ENCODE measurements at regions not wholly inside any gene's neighbourhood (a gene's known extent, or its start where the extent isn't known, plus 50 kb on each side); places are given as distances from the start of the nearest gene placed in this dataset.
"Not testable (repeated sequence)": the region's sequence is repeated elsewhere in the genome, so short reads cannot be mapped to it uniquely, and the experiment has no call there.

- no peak for DNase-seq (ENCODE audit: low read depth)
Measured at GRCh38 chr5:110872200-110872599, 133.4 kb downstream of the SLC25A46 start.

- no peak for DNase-seq (ENCODE audit: low read depth)
Measured at GRCh38 chr5:110872963-110873362, 134.2 kb downstream of the SLC25A46 start.

GRCh38 chr5:110873773-110874437 is 135.1 kb downstream of the SLC25A46 start:
- no peak for DNase-seq (ENCODE audit: low read depth)

GRCh38 chr5:110875115-110875514 is 136.3 kb downstream of the SLC25A46 start:
- not testable (repeated sequence) for DNase-seq (ENCODE audit: low read depth)

- DNase-seq (ENCODE audit: low read depth), result no peak
Measured at GRCh38 chr5:110878115-110878514, 139.3 kb downstream of the SLC25A46 start.

- DNase-seq (ENCODE audit: low read depth), result no peak
Measured at GRCh38 chr5:110879675-110880074, 140.9 kb downstream of the SLC25A46 start.

GRCh38 chr5:110880413-110880812 is 141.6 kb downstream of the SLC25A46 start:
- DNase-seq (ENCODE audit: low read depth), result peak; percentile 92

- DNase-seq (ENCODE audit: low read depth), result peak; percentile 28
Measured at GRCh38 chr5:110884005-110884404, 145.2 kb downstream of the SLC25A46 start.

GRCh38 chr5:110887170-110887569 is 148.4 kb downstream of the SLC25A46 start:
- DNase-seq (ENCODE audit: low read depth), result not testable (repeated sequence)

GRCh38 chr5:110893854-110894483 is 155.2 kb downstream of the SLC25A46 start:
- not testable (repeated sequence) for DNase-seq (ENCODE audit: low read depth)

GRCh38 chr5:110894805-110895204 is 156.0 kb downstream of the SLC25A46 start:
- DNase-seq (ENCODE audit: low read depth), result no peak

GRCh38 chr5:110896901-110897300 is 158.1 kb downstream of the SLC25A46 start:
- DNase-seq (ENCODE audit: low read depth), result peak; percentile 86

GRCh38 chr5:110899566-110900412 is 161.0 kb downstream of the SLC25A46 start:
- DNase-seq (ENCODE audit: low read depth), result no peak

GRCh38 chr5:110900829-110901228 is 162.0 kb downstream of the SLC25A46 start:
- DNase-seq (ENCODE audit: low read depth), result peak; percentile 62

GRCh38 chr5:110903966-110904365 is 165.2 kb downstream of the SLC25A46 start:
- DNase-seq (ENCODE audit: low read depth), result no peak

GRCh38 chr5:110908848-110909247 is 162.7 kb upstream of the TSLP start:
- DNase-seq (ENCODE audit: low read depth), result no peak

- no peak for DNase-seq (ENCODE audit: low read depth)
Measured at GRCh38 chr5:110909415-110909814, 162.1 kb upstream of the TSLP start.

- DNase-seq (ENCODE audit: low read depth), result peak; percentile 88
Measured at GRCh38 chr5:110909950-110910349, 161.6 kb upstream of the TSLP start.

GRCh38 chr5:110913221-110913620 is 158.3 kb upstream of the TSLP start:
- no peak for DNase-seq (ENCODE audit: low read depth)

GRCh38 chr5:110916381-110917049 is 155.0 kb upstream of the TSLP start:
- DNase-seq (ENCODE audit: low read depth), result peak; percentile 82

- peak; percentile 18 for DNase-seq (ENCODE audit: low read depth)
Measured at GRCh38 chr5:110917161-110917875, 154.2 kb upstream of the TSLP start.

- no peak for DNase-seq (ENCODE audit: low read depth)
Measured at GRCh38 chr5:110918683-110919082, 152.8 kb upstream of the TSLP start.

All from fibroblast of gingiva (primary cell).